HEK293 (cell line): ENCODE measurements at regions not wholly inside any gene's neighbourhood (a gene's known extent, or its start where the extent isn't known, plus 50 kb on each side); places are given as distances from the start of the nearest gene placed in this dataset.

Source experiments
- CTCF ChIA-PET: fragments of 350-600 bp; formaldehyde crosslinking; extraction: SDS; loops from one replicate; lab custom pipeline; 2021; ENCODE audit warnings: antibody characterized with exemption; lab: Yijun Ruan, JAX
- POLR2A ChIA-PET: fragments of 300-600 bp; formaldehyde crosslinking; extraction: SDS; loops from one replicate; lab custom pipeline; 2020; ENCODE audit warnings: antibody characterized with exemption, inconsistent platforms; lab: Yijun Ruan, JAX
- H3K27ac ChIP-seq: fragments of 200-500 bp; sonication (Bioruptor generic); 2 replicates; pipeline ENCODE4 v1.5.1; 2014; ENCODE audit warnings: low read depth, low read length, control low read depth, inconsistent platforms; ENCODE audit errors: extremely low read depth
- H3K36me3 ChIP-seq, 2 experiments: fragments of 200-500 bp in 1 of 2; sonication (Bioruptor generic) in 1 of 2; 1 replicate in 1 of 2; 2 replicates in 1 of 2; pipeline ENCODE4 v1.5.1; 2014 to 2017; ENCODE audit warnings: inconsistent platforms in 2 of 2, low read length in 2 of 2; ENCODE audit not compliant: control insufficient read depth in 2 of 2, insufficient read depth in 1 of 2
- H3K4me1 ChIP-seq: fragments of 200-500 bp; sonication (Bioruptor generic); 2 replicates; pipeline ENCODE4 v1.5.1; 2014; ENCODE audit warnings: mild to moderate bottlenecking, low read length, inconsistent platforms; ENCODE audit not compliant: control insufficient read depth, insufficient read depth
- H3K4me3 ChIP-seq: 2 replicates; pipeline ENCODE4 v1.5.1; 2011; ENCODE audit warnings: low read depth, mild to moderate bottlenecking, control low read depth, low read length, moderate library complexity
- H3K9me3 ChIP-seq: fragments of 200-500 bp; sonication (Bioruptor generic); 2 replicates; pipeline ENCODE4 v1.5.1; 2014; ENCODE audit warnings: low read depth, low read length, inconsistent platforms; ENCODE audit not compliant: control insufficient read depth, insufficient read depth
- BCL11A ChIP-seq: fragments of 450-650 bp; formaldehyde crosslinking; IDR thresholded peaks from 2 replicates; pipeline ENCODE4 v1.5.1; 2016; ENCODE audit warnings: low read depth, missing biosample characterization, missing genetic modification characterization
- KLF16 ChIP-seq: fragments of 450-650 bp; formaldehyde crosslinking; IDR thresholded peaks from 2 replicates; pipeline ENCODE4 v1.5.1; 2017; ENCODE audit warnings: missing biosample characterization, missing genetic modification characterization
- SETDB1 ChIP-seq: IDR thresholded peaks from one replicate; pipeline ENCODE4 v1.6.1; 2017; ENCODE audit warnings: mild to moderate bottlenecking, low read length, moderate library complexity, mixed read lengths; ENCODE audit not compliant: insufficient read length
- SP3 ChIP-seq: fragments of 450-650 bp; formaldehyde crosslinking; IDR thresholded peaks from 2 replicates; pipeline ENCODE4 v1.5.1; 2016; ENCODE audit warnings: missing biosample characterization, missing genetic modification characterization
- ZFP37 ChIP-seq: fragments of 450-650 bp; formaldehyde crosslinking; IDR thresholded peaks from 2 replicates; pipeline ENCODE4 v1.5.1; 2016; ENCODE audit warnings: missing biosample characterization, missing genetic modification characterization
- ZNF132 ChIP-seq: fragments of 450-650 bp; formaldehyde crosslinking; IDR thresholded peaks from 2 replicates; pipeline ENCODE4 v1.5.1; 2017; ENCODE audit warnings: missing biosample characterization, missing genetic modification characterization, borderline replicate concordance
- ZNF146 ChIP-seq: fragments of 450-650 bp; formaldehyde crosslinking; IDR thresholded peaks from 2 replicates; pipeline ENCODE4 v1.5.1; 2016; ENCODE audit warnings: missing biosample characterization, missing genetic modification characterization
- ZNF248 ChIP-seq: fragments of 450-650 bp; formaldehyde crosslinking; IDR thresholded peaks from 2 replicates; pipeline ENCODE4 v1.5.1; 2017; ENCODE audit warnings: missing biosample characterization, missing genetic modification characterization
- ZNF280C ChIP-seq: fragments of 450-650 bp; formaldehyde crosslinking; IDR thresholded peaks from 2 replicates; pipeline ENCODE4 v1.5.1; 2016; ENCODE audit warnings: missing biosample characterization, missing genetic modification characterization
- ZNF280D ChIP-seq: fragments of 450-650 bp; formaldehyde crosslinking; IDR thresholded peaks from 2 replicates; pipeline ENCODE4 v1.5.1; 2016; ENCODE audit warnings: missing biosample characterization, missing genetic modification characterization
- ZNF416 ChIP-seq: fragments of 450-650 bp; formaldehyde crosslinking; IDR thresholded peaks from 2 replicates; pipeline ENCODE4 v1.5.1; 2016; ENCODE audit warnings: missing biosample characterization, missing genetic modification characterization
- ZNF513 ChIP-seq: fragments of 450-650 bp; IDR thresholded peaks from 2 replicates; pipeline ENCODE4 v1.5.1; 2018; ENCODE audit warnings: missing biosample characterization, missing genetic modification characterization
- ZNF558 ChIP-seq: fragments of 450-650 bp; formaldehyde crosslinking; IDR thresholded peaks from 2 replicates; pipeline ENCODE4 v1.5.1; 2016; ENCODE audit warnings: missing biosample characterization, missing genetic modification characterization
- ZNF621 ChIP-seq: fragments of 450-650 bp; formaldehyde crosslinking; IDR thresholded peaks from 2 replicates; pipeline ENCODE4 v1.5.1; 2017; ENCODE audit warnings: missing biosample characterization, missing genetic modification characterization
- ZNF658 ChIP-seq: fragments of 450-650 bp; formaldehyde crosslinking; IDR thresholded peaks from 2 replicates; pipeline ENCODE4; 2016; ENCODE audit warnings: missing biosample characterization, missing genetic modification characterization
- ZNF776 ChIP-seq: fragments of 450-650 bp; formaldehyde crosslinking; IDR thresholded peaks from 2 replicates; pipeline ENCODE4 v1.5.0; 2017; ENCODE audit warnings: missing biosample characterization, missing genetic modification characterization, borderline replicate concordance
- ZNF837 ChIP-seq: fragments of 450-650 bp; formaldehyde crosslinking; IDR thresholded peaks from 2 replicates; pipeline ENCODE4 v1.5.1; 2016; ENCODE audit warnings: missing biosample characterization, missing genetic modification characterization

GRCh38 chr13:74929436-74929835, 552.5 kb downstream of the TBC1D4 start:
- ChIA-PET CTCF (no interaction called here), POLR2A (no interaction called here)
- H3K4me3 ChIP-seq: no peak overlapping the region
- H3K36me3 ChIP-seq: no peaks in the 10 kb centered on the region
- no peak overlapping the region for H3K27ac ChIP-seq
- TF ChIP-seq ZNF658 (no peak), ZNF248 (no peak), ZNF776 (tag by site-specific recombination) (no peak), ZNF280C (tag by site-specific recombination) (no peak)
- no peaks in the 10 kb centered on the region for H3K4me1 ChIP-seq
- no peaks in the 10 kb centered on the region for H3K9me3 ChIP-seq

- ChIA-PET CTCF (no interaction called here), POLR2A (no interaction called here)
- TF ChIP-seq SP3 (tag by site-specific recombination) (no peak), ZNF558 (tag by site-specific recombination) (no peak), ZNF837 (tag by site-specific recombination) (no peak), ZNF621 (no peak), BCL11A (tag by site-specific recombination) (no peak)
- Histone ChIP-seq H3K9me3 (no peaks in the 10 kb centered on the region), H3K27ac (no peak overlapping the region), H3K4me1 (no peaks in the 10 kb centered on the region), H3K36me3 (no peaks in the 10 kb centered on the region), H3K4me3 (no peak overlapping the region)
Measured at GRCh38 chr13:74927823-74928222, 554.1 kb downstream of the TBC1D4 start.

- TF ChIP-seq ZNF248: no peak
- TF ChIP-seq SETDB1: peak; percentile 91
- no peak for TF ChIP-seq ZNF280D (tag by site-specific recombination)
- TF ChIP-seq, all 188 proteins: peak for 1
- CTCF ChIA-PET: no interaction called here
- POLR2A ChIA-PET: no interaction called here
Measured at GRCh38 chr13:74922963-74923362, 559.0 kb downstream of the TBC1D4 start.

GRCh38 chr13:74921326-74921725, 560.6 kb downstream of the TBC1D4 start:
- H3K4me3 ChIP-seq: no peak overlapping the region
- POLR2A ChIA-PET: no interaction called here
- no peaks in the 10 kb centered on the region for H3K36me3 ChIP-seq
- TF ChIP-seq ZNF416 (tag by site-specific recombination) (no peak), ZFP37 (tag by site-specific recombination) (no peak), ZNF513 (tag by site-specific recombination) (no peak), ZNF146 (tag by site-specific recombination) (no peak), KLF16 (tag by site-specific recombination) (no peak), ZNF132 (tag by site-specific recombination) (no peak)
- no peaks in the 10 kb centered on the region for H3K4me1 ChIP-seq
- H3K27ac ChIP-seq: no peak overlapping the region
- CTCF ChIA-PET: interaction anchor here (0.6 to 1.0 kb wide), 2 partner anchors 34 to 52 kb away, joined by 3 read pairs; no protein-coding TSS in a partner anchor
- H3K9me3 ChIP-seq: no peaks in the 10 kb centered on the region

More at GRCh38 chr13:74922963-74923362, 559.0 kb downstream of the TBC1D4 start:
- Histone ChIP-seq H3K27ac (no peak overlapping the region), H3K36me3 (no peaks in the 10 kb centered on the region), H3K9me3 (no peaks in the 10 kb centered on the region), H3K4me1 (no peaks in the 10 kb centered on the region), H3K4me3 (no peak overlapping the region)
